ENCODE measurements at regions not wholly inside any gene's neighbourhood (a gene's known extent, or its start where the extent isn't known, plus 50 kb on each side); places are given as distances from the start of the nearest gene placed in this dataset.

- no peaks in the 10 kb centered on the region for H3K9me3 ChIP-seq
These were observed 666.9 kb downstream of the PLCL1 start for GRCh38 chr2:198471291-198471690.

DNA sequence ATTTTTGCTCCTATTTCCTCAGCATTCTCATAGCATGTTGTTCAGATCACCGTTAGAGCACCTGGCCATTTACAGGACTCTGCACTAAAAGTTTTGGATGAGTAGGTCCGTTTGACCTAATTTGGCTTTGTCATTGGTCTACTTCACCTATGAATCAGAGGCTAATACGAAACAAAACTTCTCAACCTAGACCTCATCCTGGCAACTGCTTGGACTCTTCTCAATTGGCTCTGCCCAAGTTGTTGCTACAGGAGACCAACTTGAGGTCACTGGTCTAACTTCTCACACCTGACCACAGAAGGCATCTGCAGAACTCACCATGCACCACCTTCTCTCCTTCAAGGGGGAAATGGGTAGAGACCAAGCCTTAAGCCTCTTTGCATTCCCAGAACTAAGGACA is 663.7 kb downstream of the PLCL1 start:
- no peak for DNase-seq (ENCODE audit: low spot score)
- H3K27me3 ChIP-seq = no peaks in the 10 kb centered on the region
- H3K4me3 ChIP-seq = no peak overlapping the region
- H3K27ac ChIP-seq = no peak overlapping the region
- TF ChIP-seq CTCF (IDR thresholded peaks at IDR 0.05) = no peak
- H3K36me3 ChIP-seq = no peaks in the 10 kb centered on the region
- no peaks in the 10 kb centered on the region for H3K9me3 ChIP-seq
- no peaks in the 10 kb centered on the region for H3K4me1 ChIP-seq

More at GRCh38 chr2:198471291-198471690, 666.9 kb downstream of the PLCL1 start:
- Histone ChIP-seq H3K4me3 (no peak overlapping the region), H3K36me3 (no peaks in the 10 kb centered on the region), H3K27me3 (no peaks in the 10 kb centered on the region), H3K4me1 (no peaks in the 10 kb centered on the region), H3K27ac (no peak overlapping the region)
- DNase-seq (ENCODE audit: low spot score) = no peak
- no peak for TF ChIP-seq CTCF (IDR thresholded peaks at IDR 0.05)

GRCh38 chr2:198465970-198466369 is 661.6 kb downstream of the PLCL1 start:
- H3K4me3 ChIP-seq = no peak overlapping the region
- H3K4me1 ChIP-seq = no peaks in the 10 kb centered on the region
- H3K27me3 ChIP-seq = no peaks in the 10 kb centered on the region
- no peak overlapping the region for H3K27ac ChIP-seq
- DNase-seq (ENCODE audit: low spot score) = no peak
- no peaks in the 10 kb centered on the region for H3K9me3 ChIP-seq
- H3K36me3 ChIP-seq = no peaks in the 10 kb centered on the region
- TF ChIP-seq CTCF (IDR thresholded peaks at IDR 0.05) = no peak

DNA sequence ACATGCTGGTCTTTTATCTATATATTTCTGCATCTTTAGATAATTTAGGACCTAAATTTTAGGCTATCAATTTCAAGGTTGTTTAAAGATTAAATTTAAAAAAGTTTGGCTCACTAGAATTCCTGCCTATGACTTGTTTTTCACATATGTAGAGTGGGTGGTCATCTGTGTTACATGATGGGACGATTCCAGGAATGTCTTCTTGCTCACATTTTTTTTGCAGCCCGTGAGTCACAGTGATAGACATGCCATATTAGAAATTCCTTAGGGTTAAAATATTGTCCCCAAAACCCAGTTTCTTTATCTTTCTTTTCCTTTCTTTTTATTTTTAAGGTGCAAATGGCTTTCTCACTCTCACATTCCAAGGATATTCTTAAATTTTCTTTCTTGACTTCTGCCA is 652.0 kb downstream of the PLCL1 start:
- Histone ChIP-seq H3K9me3 (no peaks in the 10 kb centered on the region), H3K27ac (no peak overlapping the region), H3K4me1 (no peaks in the 10 kb centered on the region), H3K36me3 (no peaks in the 10 kb centered on the region), H3K27me3 (no peaks in the 10 kb centered on the region), H3K4me3 (no peak overlapping the region)
- DNase-seq (ENCODE audit: low spot score) = no peak
- no peak for TF ChIP-seq CTCF (IDR thresholded peaks at IDR 0.05)

- H3K4me1 ChIP-seq = no peaks in the 10 kb centered on the region
- DNase-seq (ENCODE audit: low spot score) = no peak
- H3K4me3 ChIP-seq = no peak overlapping the region
- no peaks in the 10 kb centered on the region for H3K27me3 ChIP-seq
- H3K27ac ChIP-seq = no peak overlapping the region
- H3K36me3 ChIP-seq = no peaks in the 10 kb centered on the region
- TF ChIP-seq CTCF (IDR thresholded peaks at IDR 0.05) = no peak
- H3K9me3 ChIP-seq = no peaks in the 10 kb centered on the region
These were observed 649.5 kb downstream of the PLCL1 start for GRCh38 chr2:198453866-198454265.

GRCh38 chr2:198452327-198452726 is 647.9 kb downstream of the PLCL1 start:
- Histone ChIP-seq H3K4me3 (no peak overlapping the region), H3K27me3 (no peaks in the 10 kb centered on the region), H3K4me1 (no peaks in the 10 kb centered on the region), H3K36me3 (no peaks in the 10 kb centered on the region), H3K27ac (no peak overlapping the region), H3K9me3 (no peaks in the 10 kb centered on the region)
- no peak for DNase-seq (ENCODE audit: low spot score)
- TF ChIP-seq CTCF (IDR thresholded peaks at IDR 0.05) = no peak

All from right atrium auricular region (tissue), 2 donors.